ENCODE measurements at regions not wholly inside any gene's neighbourhood (a gene's known extent, or its start where the extent isn't known, plus 50 kb on each side); places are given as distances from the start of the nearest gene placed in this dataset.

DNA sequence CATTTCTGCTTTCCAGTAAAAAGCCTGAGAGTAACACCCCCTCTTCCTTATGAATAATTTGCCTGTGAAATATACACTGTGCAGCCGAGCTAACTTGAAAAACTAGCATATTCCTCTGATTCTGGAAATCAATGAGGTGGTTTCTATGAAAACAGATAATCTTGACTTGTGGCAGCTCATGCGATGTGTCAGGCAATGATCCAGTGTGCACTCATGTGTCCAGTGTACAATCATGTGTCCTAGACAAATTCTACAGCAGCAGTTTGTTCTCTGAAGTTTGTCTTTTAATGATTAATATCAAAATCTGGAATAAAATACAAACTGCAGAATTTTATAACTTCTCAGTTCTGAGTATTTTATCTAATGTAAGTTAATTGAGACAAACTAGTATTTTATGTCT lies 2213.9 kb upstream of the PCDH20 start:
- 68 to 74% methylated on average over 2 of the region's 2 CpGs for WGBS, 2 donors
- no peak for DNase-seq
- Histone ChIP-seq H3K9me3 (ENCODE audit: control insufficient read depth, low read length) (no peaks in the 10 kb centered on the region), H3K36me3 (ENCODE audit: control insufficient read depth in 1 of 2, insufficient read depth in 2 of 2, low read length in 1 of 2) (no peaks in the 10 kb centered on the region), H3K27ac (ENCODE audit: low read depth in 1 of 2, low read length in 2 of 2) (no peak overlapping the region), H3K4me3 (ENCODE audit: low read length in 2 of 2) (no peak overlapping the region), H3K4me1 (ENCODE audit: control insufficient read depth in 1 of 2, insufficient read depth in 2 of 2, low read length in 2 of 2) (no peaks in the 10 kb centered on the region), H3K27me3 (ENCODE audit: control insufficient read depth in 1 of 2, insufficient read depth in 2 of 2, low read length in 1 of 2) (no peaks in the 10 kb centered on the region)
- intact Hi-C loops (cut with DNase I): no loop called here
- ATAC-seq (ENCODE audit: low FRiP score): no peak

GRCh38 chr13:63628310-63628709 lies 2212.7 kb upstream of the PCDH20 start:
- no peak for DNase-seq
- no peaks in the 10 kb centered on the region for H3K36me3 ChIP-seq (ENCODE audit: control insufficient read depth in 1 of 2, insufficient read depth in 2 of 2, low read length in 1 of 2)
- no peaks in the 10 kb centered on the region for H3K9me3 ChIP-seq (ENCODE audit: control insufficient read depth, low read length)
- H3K27me3 ChIP-seq (ENCODE audit: control insufficient read depth in 1 of 2, insufficient read depth in 2 of 2, low read length in 1 of 2): no peaks in the 10 kb centered on the region
- H3K27ac ChIP-seq (ENCODE audit: low read depth in 1 of 2, low read length in 2 of 2): no peak overlapping the region
- 66 to 67% methylated on average over 3 of the region's 3 CpGs for WGBS, 2 donors
- intact Hi-C loops (cut with DNase I): no loop called here
- H3K4me3 ChIP-seq (ENCODE audit: low read length in 2 of 2): no peak overlapping the region
- no peaks in the 10 kb centered on the region for H3K4me1 ChIP-seq (ENCODE audit: control insufficient read depth in 1 of 2, insufficient read depth in 2 of 2, low read length in 2 of 2)
- ATAC-seq (ENCODE audit: low FRiP score): no peak

GRCh38 chr13:63625869-63626268 lies 2210.2 kb upstream of the PCDH20 start:
- ATAC-seq (ENCODE audit: low FRiP score) (no peak), DNase-seq (no peak)
- H3K27ac ChIP-seq (ENCODE audit: low read depth in 1 of 2, low read length in 2 of 2): no peak overlapping the region
- WGBS, 2 donors: 52 to 56% methylated on average over 1 of the region's 1 CpG
- H3K9me3 ChIP-seq (ENCODE audit: control insufficient read depth, low read length): no peaks in the 10 kb centered on the region
- H3K4me3 ChIP-seq (ENCODE audit: low read length in 2 of 2): no peak overlapping the region
- intact Hi-C loops (cut with DNase I): no loop called here
- H3K36me3 ChIP-seq (ENCODE audit: control insufficient read depth in 1 of 2, insufficient read depth in 2 of 2, low read length in 1 of 2): no peaks in the 10 kb centered on the region
- no peaks in the 10 kb centered on the region for H3K4me1 ChIP-seq (ENCODE audit: control insufficient read depth in 1 of 2, insufficient read depth in 2 of 2, low read length in 2 of 2)
- H3K27me3 ChIP-seq (ENCODE audit: control insufficient read depth in 1 of 2, insufficient read depth in 2 of 2, low read length in 1 of 2): no peaks in the 10 kb centered on the region

- H3K9me3 ChIP-seq (ENCODE audit: control insufficient read depth, low read length): no peaks in the 10 kb centered on the region
- H3K36me3 ChIP-seq (ENCODE audit: control insufficient read depth in 1 of 2, insufficient read depth in 2 of 2, low read length in 1 of 2): no peaks in the 10 kb centered on the region
- intact Hi-C loops (cut with DNase I): no loop called here
- H3K27me3 ChIP-seq (ENCODE audit: control insufficient read depth in 1 of 2, insufficient read depth in 2 of 2, low read length in 1 of 2): no peaks in the 10 kb centered on the region
- DNase-seq (no peak), ATAC-seq (ENCODE audit: low FRiP score) (no peak)
- H3K4me3 ChIP-seq (ENCODE audit: low read length in 2 of 2): no peak overlapping the region
- 62 to 74% methylated on average over 5 of the region's 5 CpGs for WGBS, 2 donors
- no peak overlapping the region for H3K27ac ChIP-seq (ENCODE audit: low read depth in 1 of 2, low read length in 2 of 2)
- H3K4me1 ChIP-seq (ENCODE audit: control insufficient read depth in 1 of 2, insufficient read depth in 2 of 2, low read length in 2 of 2): no peaks in the 10 kb centered on the region
Measured at GRCh38 chr13:63614874-63615612, 2199.4 kb upstream of the PCDH20 start.

DNA sequence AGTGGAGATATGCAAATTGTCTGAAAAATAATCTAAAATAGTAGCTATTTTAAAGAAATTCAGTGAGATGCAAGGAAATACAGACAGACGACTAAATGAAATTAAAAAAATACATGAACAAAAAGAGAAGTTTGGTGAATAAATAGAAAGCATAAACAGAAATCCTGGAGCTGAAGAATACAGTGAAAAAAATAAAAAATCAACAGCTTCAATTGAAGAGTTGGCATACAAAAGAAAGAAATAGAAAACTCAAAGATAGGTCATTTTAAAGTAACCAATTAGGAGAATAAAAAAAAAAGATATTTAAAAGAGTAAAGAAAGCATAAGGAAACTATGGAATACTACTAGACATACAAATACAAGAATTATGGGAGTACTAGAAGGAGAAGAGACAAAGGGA lies 2191.5 kb upstream of the PCDH20 start:
- Histone ChIP-seq H3K36me3 (ENCODE audit: control insufficient read depth in 1 of 2, insufficient read depth in 2 of 2, low read length in 1 of 2) (no peaks in the 10 kb centered on the region), H3K9me3 (ENCODE audit: control insufficient read depth, low read length) (peaks cover 8% of the 10 kb centered on the region), H3K27ac (ENCODE audit: low read depth in 1 of 2, low read length in 2 of 2) (no peak overlapping the region), H3K27me3 (ENCODE audit: control insufficient read depth in 1 of 2, insufficient read depth in 2 of 2, low read length in 1 of 2) (no peaks in the 10 kb centered on the region), H3K4me3 (ENCODE audit: low read length in 2 of 2) (no peak overlapping the region), H3K4me1 (ENCODE audit: control insufficient read depth in 1 of 2, insufficient read depth in 2 of 2, low read length in 2 of 2) (no peaks in the 10 kb centered on the region)
- intact Hi-C loops (cut with DNase I): no loop called here
- 89 to 93% methylated on average over 1 of the region's 1 CpG for WGBS, 2 donors
- DNase-seq: no peak
- no peak for ATAC-seq (ENCODE audit: low FRiP score)

- Histone ChIP-seq H3K4me3 (ENCODE audit: low read length in 2 of 2) (no peak overlapping the region), H3K4me1 (ENCODE audit: control insufficient read depth in 1 of 2, insufficient read depth in 2 of 2, low read length in 2 of 2) (no peaks in the 10 kb centered on the region), H3K36me3 (ENCODE audit: control insufficient read depth in 1 of 2, insufficient read depth in 2 of 2, low read length in 1 of 2) (no peaks in the 10 kb centered on the region), H3K9me3 (ENCODE audit: control insufficient read depth, low read length) (peaks cover 8% of the 10 kb centered on the region), H3K27ac (ENCODE audit: low read depth in 1 of 2, low read length in 2 of 2) (no peak overlapping the region), H3K27me3 (ENCODE audit: control insufficient read depth in 1 of 2, insufficient read depth in 2 of 2, low read length in 1 of 2) (no peaks in the 10 kb centered on the region)
- ATAC-seq (ENCODE audit: low FRiP score) (no peak), DNase-seq (no peak)
- intact Hi-C loops (cut with DNase I): no loop called here
Measured at GRCh38 chr13:63605962-63606361, 2190.3 kb upstream of the PCDH20 start.

GRCh38 chr13:63605403-63605802 lies 2189.8 kb upstream of the PCDH20 start:
- no peak for DNase-seq
- no peak overlapping the region for H3K27ac ChIP-seq (ENCODE audit: low read depth in 1 of 2, low read length in 2 of 2)
- no peaks in the 10 kb centered on the region for H3K36me3 ChIP-seq (ENCODE audit: control insufficient read depth in 1 of 2, insufficient read depth in 2 of 2, low read length in 1 of 2)
- 93 to 100% methylated on average over 2 of the region's 2 CpGs for WGBS, 2 donors
- no peaks in the 10 kb centered on the region for H3K27me3 ChIP-seq (ENCODE audit: control insufficient read depth in 1 of 2, insufficient read depth in 2 of 2, low read length in 1 of 2)
- intact Hi-C loops (cut with DNase I): no loop called here
- no peak overlapping the region for H3K4me3 ChIP-seq (ENCODE audit: low read length in 2 of 2)
- H3K4me1 ChIP-seq (ENCODE audit: control insufficient read depth in 1 of 2, insufficient read depth in 2 of 2, low read length in 2 of 2): no peaks in the 10 kb centered on the region
- peaks cover 8% of the 10 kb centered on the region for H3K9me3 ChIP-seq (ENCODE audit: control insufficient read depth, low read length)
- ATAC-seq (ENCODE audit: low FRiP score): no peak

DNA sequence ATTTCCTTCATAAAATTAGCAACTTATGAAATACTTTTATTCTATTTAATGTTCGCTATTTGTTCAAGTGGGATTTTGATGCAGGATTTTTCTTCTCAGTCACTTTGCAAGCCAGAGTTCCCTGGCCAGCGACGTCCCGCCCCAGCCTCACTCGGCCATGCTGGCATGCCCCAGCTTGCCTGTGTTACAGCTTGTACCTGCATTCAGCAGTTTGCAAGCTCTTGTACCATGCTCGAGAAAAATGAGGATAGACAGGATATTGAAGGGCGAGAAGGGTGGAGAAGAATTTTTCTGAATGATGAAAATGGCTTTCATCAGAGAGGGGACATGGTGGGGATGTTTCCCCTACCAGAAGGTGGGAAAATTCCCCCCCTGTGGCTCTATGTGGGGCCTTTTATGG lies 2180.2 kb upstream of the PCDH20 start:
- H3K27ac ChIP-seq (ENCODE audit: low read depth in 1 of 2, low read length in 2 of 2): no peak overlapping the region
- 87 to 88% methylated on average over 7 of the region's 7 CpGs for WGBS, 2 donors
- no peaks in the 10 kb centered on the region for H3K9me3 ChIP-seq (ENCODE audit: control insufficient read depth, low read length)
- no peaks in the 10 kb centered on the region for H3K36me3 ChIP-seq (ENCODE audit: control insufficient read depth in 1 of 2, insufficient read depth in 2 of 2, low read length in 1 of 2)
- no peaks in the 10 kb centered on the region for H3K4me1 ChIP-seq (ENCODE audit: control insufficient read depth in 1 of 2, insufficient read depth in 2 of 2, low read length in 2 of 2)
- H3K27me3 ChIP-seq (ENCODE audit: control insufficient read depth in 1 of 2, insufficient read depth in 2 of 2, low read length in 1 of 2): no peaks in the 10 kb centered on the region
- intact Hi-C loops (cut with DNase I): no loop called here
- ATAC-seq (ENCODE audit: low FRiP score): no peak
- DNase-seq: no peak
- H3K4me3 ChIP-seq (ENCODE audit: low read length in 2 of 2): no peak overlapping the region

DNA sequence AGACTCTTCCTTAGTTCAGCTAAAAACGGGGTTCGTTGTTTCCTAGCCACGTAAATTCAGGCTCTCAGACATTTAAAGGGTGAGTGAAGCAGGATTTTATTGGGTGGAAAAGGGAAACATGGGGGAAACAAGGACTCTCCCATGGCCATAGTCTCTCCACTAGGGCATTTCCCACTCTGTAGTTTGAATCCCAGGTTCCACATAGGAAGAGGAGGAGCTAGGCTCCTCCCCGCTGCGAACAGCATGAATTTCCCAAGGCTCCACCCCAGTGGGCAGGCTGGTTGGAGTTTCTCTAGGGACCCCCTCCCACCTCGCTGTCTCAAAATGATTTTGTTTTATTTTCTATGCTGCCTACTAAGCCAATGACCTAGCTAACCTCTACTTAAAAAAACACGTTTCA lies 2170.8 kb upstream of the PCDH20 start:
- no peaks in the 10 kb centered on the region for H3K27me3 ChIP-seq (ENCODE audit: control insufficient read depth in 1 of 2, insufficient read depth in 2 of 2, low read length in 1 of 2)
- 88 to 90% methylated on average over 7 of the region's 7 CpGs for WGBS, 2 donors
- intact Hi-C loops (cut with DNase I): no loop called here
- ATAC-seq (ENCODE audit: low FRiP score): no peak
- no peak for DNase-seq
- no peaks in the 10 kb centered on the region for H3K36me3 ChIP-seq (ENCODE audit: control insufficient read depth in 1 of 2, insufficient read depth in 2 of 2, low read length in 1 of 2)
- H3K4me3 ChIP-seq (ENCODE audit: low read length in 2 of 2): no peak overlapping the region
- no peak overlapping the region for H3K27ac ChIP-seq (ENCODE audit: low read depth in 1 of 2, low read length in 2 of 2)
- no peaks in the 10 kb centered on the region for H3K4me1 ChIP-seq (ENCODE audit: control insufficient read depth in 1 of 2, insufficient read depth in 2 of 2, low read length in 2 of 2)
- no peaks in the 10 kb centered on the region for H3K9me3 ChIP-seq (ENCODE audit: control insufficient read depth, low read length)
